IPS DF 4.7 (cell line): ENCODE measurements at regions not wholly inside any gene's neighbourhood (a gene's known extent, or its start where the extent isn't known, plus 50 kb on each side); places are given as distances from the start of the nearest gene placed in this dataset.
"Not testable (repeated sequence)": the region's sequence is repeated elsewhere in the genome, so short reads cannot be mapped to it uniquely, and the experiment has no call there.

Experiments
- DNase-seq: peaks from one replicate; pipeline ENCODE4 v3.0.0-alpha.2; 2013; ENCODE audit warnings: low spot score; ENCODE audit errors: extremely low read depth

DNA sequence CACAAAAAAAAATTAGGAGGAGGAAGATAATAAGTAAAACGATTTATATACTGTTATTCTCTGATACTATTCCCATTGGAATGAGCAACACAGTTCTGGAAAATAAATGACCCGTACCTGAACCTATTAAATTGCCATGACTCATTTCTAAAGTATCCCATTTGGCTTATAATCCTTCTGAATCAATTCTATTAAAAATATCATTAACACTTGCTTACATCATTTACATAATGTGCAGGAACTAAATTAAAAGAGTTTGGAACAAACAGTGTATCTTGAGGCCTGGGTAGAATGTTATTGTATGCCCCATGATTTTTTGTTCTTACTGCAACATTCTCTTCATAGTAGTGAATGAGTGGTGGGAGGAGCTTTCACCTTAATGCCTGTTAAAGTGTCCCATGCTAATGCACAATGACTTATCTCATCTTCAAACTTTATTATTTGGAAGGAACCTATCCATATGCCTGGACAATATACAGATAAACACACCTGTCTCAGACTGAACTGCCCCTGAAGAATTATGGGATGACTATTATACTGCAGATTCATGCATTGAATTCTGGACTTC is 549.9 kb upstream of the ACVR2A start:
- no peak for DNase-seq

- DNase-seq, result no peak
These were observed 550.6 kb upstream of the ACVR2A start for GRCh38 chr2:147293991-147294824.

DNA sequence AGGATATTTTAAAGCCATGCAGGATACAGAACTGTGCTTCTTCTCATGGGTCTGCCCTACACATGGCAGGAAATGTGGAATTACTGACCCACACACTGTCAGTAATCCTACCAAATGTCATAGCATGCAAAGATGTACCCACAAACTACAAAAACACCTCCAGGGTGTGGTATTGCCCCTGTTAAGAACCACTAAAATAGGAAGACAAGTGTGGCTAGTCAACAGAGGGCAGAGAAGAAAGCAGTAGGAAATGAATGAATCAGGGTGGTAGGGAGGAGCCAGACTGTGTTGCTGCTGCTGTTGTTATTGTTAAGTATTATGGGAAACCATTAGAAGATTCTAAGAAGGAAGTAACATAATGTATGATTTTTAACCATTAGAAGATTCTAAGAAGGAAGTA is 556.7 kb upstream of the ACVR2A start:
- no peak for DNase-seq

DNA sequence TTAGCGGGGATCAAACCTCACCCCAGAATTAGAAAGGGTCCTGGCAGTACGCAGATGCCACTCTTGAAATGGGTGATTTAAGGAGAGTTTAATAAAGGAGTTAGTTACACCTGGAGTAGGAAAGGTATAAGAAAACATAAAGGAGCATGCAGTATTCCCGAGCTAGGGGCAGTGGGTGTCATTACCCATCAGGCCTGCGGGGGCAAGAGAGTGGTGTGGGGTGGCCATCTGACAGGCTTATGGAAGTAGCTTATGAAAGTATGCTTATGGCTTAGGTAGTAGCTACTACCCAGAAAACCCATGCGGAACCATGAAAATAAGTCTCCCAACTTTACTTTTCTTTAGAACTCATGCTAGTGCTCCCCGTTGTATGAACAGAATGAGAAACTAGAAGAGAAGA is 568.9 kb upstream of the ACVR2A start:
- DNase-seq, result no peak

DNA sequence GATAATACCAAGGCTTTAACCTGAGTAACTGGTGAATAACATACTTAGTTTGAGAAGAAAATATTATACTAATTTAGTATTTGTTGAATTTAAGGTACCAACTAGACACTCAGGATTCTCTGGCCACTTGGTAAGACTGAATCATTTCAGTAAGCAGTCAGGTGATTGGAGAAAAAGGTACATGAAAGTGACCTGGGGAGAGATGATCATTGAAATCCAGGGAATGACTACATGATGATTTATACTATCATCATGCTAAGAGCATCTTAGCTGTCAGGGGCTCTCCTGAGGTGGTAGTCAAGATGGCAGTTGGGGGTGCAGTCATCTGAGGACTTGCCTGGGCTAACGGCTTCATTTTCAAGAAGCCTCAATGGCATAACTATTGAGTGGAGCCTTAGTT is 571.2 kb upstream of the ACVR2A start:
- DNase-seq, result no peak

GRCh38 chr2:147273106-147273505 is 571.7 kb upstream of the ACVR2A start:
- DNase-seq, result no peak

GRCh38 chr2:147269581-147269980 is 575.2 kb upstream of the ACVR2A start:
- not testable (repeated sequence) for DNase-seq

DNA sequence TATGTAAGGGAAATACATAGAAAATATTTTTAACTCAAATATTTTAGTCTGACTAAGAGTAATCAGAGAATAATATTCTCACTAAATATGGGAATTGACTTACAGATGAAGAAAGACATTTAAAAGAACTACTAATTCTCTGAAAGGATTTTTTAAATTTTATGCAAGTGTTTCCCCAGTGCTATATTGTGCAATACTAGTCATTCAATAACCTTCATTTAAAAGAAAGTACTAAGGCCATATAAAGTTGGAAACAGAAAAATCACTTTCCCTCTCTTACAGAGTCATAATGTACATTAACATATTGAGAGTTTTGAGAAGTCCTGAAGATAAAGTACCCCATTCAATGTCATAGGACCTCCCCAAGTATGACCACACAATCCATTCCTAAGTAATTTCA is 584.6 kb upstream of the ACVR2A start:
- DNase-seq, result no peak

GRCh38 chr2:147255812-147256211 is 589.0 kb upstream of the ACVR2A start:
- DNase-seq, result no peak

DNA sequence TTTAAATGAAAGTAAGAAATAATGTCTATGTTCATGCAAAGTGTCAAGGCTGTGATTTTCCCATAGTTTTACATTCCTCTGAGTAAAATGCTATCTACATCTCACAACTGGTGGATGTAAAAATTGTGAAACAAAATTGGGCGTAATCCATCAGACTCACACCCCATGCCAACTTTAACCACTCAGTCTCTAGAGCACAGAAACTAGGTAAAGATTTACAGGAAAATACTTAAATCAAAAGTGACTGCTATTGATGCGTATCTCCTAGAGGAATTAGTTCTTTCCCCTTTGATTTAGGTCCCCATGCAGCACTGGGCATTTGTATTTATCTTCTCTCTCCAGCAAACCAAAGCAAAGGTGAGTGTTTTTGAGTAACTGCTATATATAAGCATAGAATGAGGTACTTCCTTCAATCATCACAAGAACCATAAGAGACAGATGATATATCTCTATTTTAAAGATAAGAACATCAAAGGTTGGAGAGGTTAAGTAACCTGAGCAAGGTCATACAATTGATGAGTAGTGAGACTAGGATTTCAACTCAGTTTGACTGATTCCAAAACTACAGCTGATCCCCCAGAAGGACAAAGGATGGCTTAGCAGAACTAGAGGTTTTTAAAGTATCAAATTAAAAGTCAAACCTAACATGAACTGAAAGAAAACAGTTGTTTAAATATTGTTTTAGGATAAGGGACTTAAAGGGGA is 594.0 kb upstream of the ACVR2A start:
- DNase-seq, result no peak

DNA sequence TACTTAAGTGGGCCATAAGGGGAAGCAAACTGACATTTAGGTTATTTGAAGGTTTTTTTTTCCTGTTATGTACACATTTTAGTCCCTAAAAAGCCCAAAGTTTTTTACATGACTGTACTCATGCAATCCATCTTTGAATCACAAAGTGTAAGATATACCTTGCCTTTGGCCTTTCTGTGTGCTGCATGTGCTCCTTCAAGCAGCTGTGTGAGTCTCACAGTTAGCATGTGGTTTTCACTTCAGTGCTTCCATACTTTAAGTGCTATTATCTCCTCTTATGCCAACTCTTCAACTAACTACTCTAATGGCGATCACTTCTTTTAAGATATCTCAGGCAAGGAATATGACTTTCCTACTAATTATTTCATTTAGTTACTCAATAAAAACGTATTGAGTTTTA is 597.1 kb upstream of the ACVR2A start:
- DNase-seq, result no peak

DNA sequence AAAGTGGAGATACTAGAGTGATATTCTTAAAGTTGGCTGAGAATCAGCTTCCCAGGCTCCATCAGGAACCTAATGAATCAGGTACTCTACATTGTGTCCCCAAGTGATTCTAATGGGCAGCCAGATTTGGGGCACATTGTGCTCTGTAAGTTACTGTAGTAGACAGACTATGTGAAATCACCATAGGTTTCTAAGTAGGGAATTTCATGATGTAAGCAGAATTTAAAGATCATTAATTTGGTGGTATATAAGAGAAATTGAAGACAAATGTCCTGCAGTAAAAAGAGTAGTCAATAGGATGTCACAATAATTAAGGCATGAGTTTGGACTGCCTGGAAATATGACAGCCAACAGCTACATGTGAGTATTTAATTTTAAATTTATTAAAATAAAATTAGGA is 602.4 kb upstream of the ACVR2A start:
- DNase-seq, result no peak

DNA sequence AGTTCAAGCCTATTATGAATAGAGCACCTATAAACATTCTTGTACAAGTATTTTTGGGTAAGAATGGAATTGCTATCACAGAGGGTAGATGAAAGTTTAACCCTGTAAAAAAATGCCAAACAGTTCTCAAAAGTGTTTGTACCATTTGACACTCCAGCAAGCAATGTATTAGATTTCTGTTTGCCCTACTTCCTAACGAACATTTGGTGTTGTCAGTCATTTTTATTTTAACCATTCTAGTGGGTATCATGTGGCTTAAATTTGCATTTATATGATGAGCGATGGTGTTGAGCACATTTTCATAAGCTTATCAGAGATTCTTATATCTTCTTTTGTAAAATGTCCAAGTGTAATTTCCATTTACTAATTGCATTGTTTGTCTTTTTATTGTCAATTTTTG is 608.2 kb upstream of the ACVR2A start:
- no peak for DNase-seq

- DNase-seq, result no peak
These were observed 612.6 kb upstream of the ACVR2A start for GRCh38 chr2:147232225-147232669.

DNA sequence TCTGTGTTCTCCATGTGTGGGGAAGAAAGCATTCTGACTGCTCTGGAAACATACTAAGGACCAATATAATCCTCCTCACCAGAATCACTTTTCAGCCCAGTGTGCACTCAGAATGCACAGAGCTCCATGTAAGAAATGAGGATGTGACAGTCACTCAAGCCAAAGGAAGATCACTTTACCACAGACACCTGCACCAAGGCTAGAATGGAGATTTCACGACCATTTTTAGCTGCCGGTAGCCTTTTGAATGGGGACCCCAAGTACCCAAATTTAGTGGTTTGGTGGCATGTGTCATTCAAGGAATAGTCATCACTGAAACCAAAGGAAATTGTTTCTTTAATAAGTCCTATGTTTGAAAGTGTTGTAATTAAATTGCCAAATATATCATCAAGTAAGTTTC is 613.2 kb upstream of the ACVR2A start:
- DNase-seq, result no peak

DNA sequence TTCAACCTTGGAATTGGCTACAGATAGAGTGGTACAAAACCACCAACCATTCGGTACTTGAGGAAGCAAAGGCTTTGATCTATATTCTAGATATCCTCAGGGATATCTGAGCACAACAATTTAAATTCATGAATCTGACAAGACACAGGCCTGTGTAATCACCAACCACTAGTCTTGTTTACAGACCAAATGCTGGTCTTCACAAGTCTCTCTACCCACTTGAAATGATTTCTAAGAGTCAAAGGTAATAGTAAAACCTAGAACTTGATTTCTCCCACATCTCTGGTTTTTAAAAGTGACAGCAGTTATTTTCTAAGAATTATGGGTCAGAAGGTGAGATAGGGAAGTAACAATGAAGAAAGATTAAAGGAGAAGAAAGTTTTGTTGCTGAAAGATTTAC is 613.7 kb upstream of the ACVR2A start:
- no peak for DNase-seq

GRCh38 chr2:147227313-147227712 is 617.5 kb upstream of the ACVR2A start:
- DNase-seq, result no peak

DNA sequence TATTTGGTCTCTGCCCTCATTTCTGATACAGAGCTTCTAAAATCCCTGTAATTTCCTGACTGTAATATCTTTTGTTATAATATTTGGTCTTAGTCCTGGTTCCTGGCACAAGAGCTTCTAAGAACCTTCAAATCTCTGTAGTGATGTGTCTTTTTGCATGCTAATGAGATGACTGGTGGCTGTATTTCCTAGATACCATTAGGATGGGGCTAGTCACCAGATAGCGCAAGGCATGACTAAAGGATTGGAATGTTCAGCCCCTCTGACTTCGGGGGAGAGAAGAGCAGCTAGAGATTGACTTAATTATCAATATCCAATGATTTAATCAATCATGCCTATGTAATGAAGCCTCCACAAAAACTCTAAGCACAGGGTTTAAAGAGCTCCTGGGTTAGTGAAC is 620.8 kb upstream of the ACVR2A start:
- no peak for DNase-seq

DNA sequence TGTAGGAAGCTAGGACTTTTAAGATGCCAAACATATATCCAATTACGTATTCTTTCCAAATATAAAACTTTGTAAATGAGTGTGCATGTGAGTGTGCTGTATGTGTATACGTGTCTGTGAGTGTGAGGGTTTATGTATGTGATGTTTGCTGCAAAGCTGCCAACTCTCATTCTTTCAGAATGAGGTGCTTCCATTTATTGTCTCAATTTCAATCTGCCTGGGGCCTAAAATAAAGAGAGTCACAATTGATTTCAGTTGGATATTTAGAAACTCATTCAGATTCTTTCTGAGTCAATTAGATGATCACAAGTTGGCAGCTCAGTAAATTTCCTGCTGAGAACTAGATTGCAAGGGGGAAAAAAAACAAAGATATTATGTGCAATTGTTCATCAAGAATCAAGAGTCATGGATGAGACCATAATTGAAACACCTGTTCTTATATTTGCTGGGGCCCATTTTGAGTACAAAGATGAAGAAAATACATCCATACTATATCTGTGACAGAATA is 621.2 kb upstream of the ACVR2A start:
- no peak for DNase-seq

DNA sequence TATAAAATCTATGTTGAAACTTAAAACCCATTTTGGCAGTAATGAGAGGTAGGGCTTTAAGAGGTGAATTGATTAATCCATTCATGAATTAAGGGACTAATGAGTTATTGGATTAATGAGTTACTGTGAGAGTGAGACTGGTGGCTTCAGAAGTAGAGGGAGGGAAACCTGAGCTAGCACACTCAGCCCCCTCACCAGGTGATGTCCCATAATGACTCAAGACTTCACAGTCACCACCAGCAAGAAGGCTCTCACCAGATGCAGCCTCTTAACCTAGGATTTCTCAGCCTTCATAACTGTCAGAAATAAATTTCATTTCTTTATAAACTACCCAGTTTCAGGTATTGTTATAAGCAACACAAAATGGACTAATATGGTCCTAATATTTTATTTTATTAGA is 621.7 kb upstream of the ACVR2A start:
- no peak for DNase-seq

GRCh38 chr2:147222506-147222905 is 622.3 kb upstream of the ACVR2A start:
- no peak for DNase-seq

DNA sequence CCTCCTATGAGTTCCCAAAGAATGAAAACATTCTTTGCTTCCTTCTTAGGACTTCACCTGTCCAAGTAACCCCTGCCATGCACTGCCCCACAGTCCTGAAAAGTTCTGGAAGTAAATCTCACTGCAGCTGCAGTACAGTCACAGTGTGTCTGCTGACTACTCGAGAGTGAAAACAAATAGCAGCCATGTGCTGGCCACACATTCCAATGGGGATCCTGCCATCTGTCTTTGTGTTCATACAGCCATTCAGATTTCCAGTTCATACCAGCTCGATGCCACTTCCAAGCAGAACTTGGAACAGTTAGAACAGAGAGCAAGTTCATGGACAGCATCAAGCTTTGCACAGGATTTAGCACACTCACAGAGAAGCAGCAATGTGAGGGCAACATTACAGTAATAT is 629.9 kb upstream of the ACVR2A start:
- no peak for DNase-seq
